ENCODE measurements at regions not wholly inside any gene's neighbourhood (a gene's known extent, or its start where the extent isn't known, plus 50 kb on each side); places are given as distances from the start of the nearest gene placed in this dataset.
A peak's percentile ranks its signal among the peaks of the same experiment; 100 is the strongest.
"Not testable (repeated sequence)": the region's sequence is repeated elsewhere in the genome, so short reads cannot be mapped to it uniquely, and the experiment has no call there.

- H3K4me3 Mint-ChIP-seq; H3K36me3 Mint-ChIP-seq; POLR2A ChIA-PET; H3K27me3 Mint-ChIP-seq (ENCODE audit: low read depth); H3K27ac Mint-ChIP-seq; CTCF ChIA-PET; H3K9me3 Mint-ChIP-seq; DNase-seq (ENCODE audit: low spot score): not testable (repeated sequence)
- H3K4me1 Mint-ChIP-seq, result peaks cover 12% of the 10 kb centered on the region; the same call in 1 of the 2 replicates
- ATAC-seq, result peak; percentile 70
These were observed 523.4 kb downstream of the TGIF2LY start for GRCh38 chrY:4102166-4102761.
